RWPE1 (cell line): ENCODE measurements at regions not wholly inside any gene's neighbourhood (a gene's known extent, or its start where the extent isn't known, plus 50 kb on each side); places are given as distances from the start of the nearest gene placed in this dataset.
"Not testable (repeated sequence)": the region's sequence is repeated elsewhere in the genome, so short reads cannot be mapped to it uniquely, and the experiment has no call there.

Experiments
- CTCF ChIA-PET: fragments of 350-600 bp; sonication (Branson Sonifier 250); formaldehyde crosslinking; extraction: SDS; loops from one replicate; lab custom pipeline; 2021; lab: Yijun Ruan, JAX
- POLR2A ChIA-PET: fragments of 400-600 bp; formaldehyde crosslinking; extraction: SDS; loops from one replicate; lab custom pipeline; 2020; ENCODE audit warnings: antibody characterized with exemption; ENCODE audit not compliant: low non-redundant PET; lab: Yijun Ruan, JAX
- DNase-seq: peaks from one replicate; pipeline ENCODE4 v3.0.0; 2012; ENCODE audit warnings: low spot score
- H3K27ac ChIP-seq: fragments of 450-650 bp; 2 replicates; pipeline ENCODE4 v1.5.1; 2017
- CTCF ChIP-seq: fragments of 450-650 bp; conservative IDR thresholded peaks from 2 replicates; pipeline ENCODE4 v1.5.1; 2017; ENCODE audit warnings: low read depth, mild to moderate bottlenecking

DNA sequence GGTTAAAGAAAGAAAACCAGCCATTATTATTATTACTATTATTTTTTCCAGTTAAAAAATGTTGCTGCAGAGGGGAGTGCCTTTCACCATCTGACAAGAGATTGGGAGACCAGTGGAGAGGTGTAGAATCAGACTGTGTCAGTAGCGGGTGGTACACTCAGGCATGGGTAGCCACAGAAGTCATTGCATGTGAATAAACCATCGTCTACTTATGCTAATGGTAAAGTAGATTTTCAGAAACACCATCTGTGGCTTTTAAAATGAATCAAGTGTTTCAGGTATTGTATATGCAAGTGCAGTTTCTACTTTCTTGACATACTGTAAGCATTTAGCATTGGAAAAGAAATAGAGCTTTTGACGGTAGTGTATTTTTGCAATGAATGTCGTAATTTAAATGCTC, 131.5 kb upstream of the SP8 start:
- CTCF ChIA-PET = no interaction called here
- POLR2A ChIA-PET = no interaction called here
- DNase-seq = no peak
- H3K27ac ChIP-seq = no peak overlapping the region
- TF ChIP-seq CTCF = no peak

DNA sequence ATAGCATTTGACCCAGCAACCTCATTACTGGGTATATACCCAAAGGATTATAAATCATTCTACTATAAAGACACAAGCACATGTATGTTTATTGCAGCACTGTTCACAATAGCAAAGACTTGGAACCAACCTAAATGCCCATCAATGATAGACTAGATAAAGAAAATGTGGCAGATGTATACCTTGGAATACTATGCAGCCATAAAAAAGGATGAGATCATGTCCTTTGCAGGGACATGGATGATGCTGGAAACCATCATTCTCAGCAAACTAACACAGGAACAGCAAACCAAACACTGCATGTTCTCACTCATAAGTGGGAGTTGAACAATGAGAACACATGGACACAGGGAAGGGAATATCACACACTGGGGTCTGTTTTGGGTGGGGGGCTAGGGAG, 140.5 kb upstream of the SP8 start:
- DNase-seq, H3K27ac ChIP-seq, POLR2A ChIA-PET, CTCF ChIA-PET: not testable (repeated sequence)

DNA sequence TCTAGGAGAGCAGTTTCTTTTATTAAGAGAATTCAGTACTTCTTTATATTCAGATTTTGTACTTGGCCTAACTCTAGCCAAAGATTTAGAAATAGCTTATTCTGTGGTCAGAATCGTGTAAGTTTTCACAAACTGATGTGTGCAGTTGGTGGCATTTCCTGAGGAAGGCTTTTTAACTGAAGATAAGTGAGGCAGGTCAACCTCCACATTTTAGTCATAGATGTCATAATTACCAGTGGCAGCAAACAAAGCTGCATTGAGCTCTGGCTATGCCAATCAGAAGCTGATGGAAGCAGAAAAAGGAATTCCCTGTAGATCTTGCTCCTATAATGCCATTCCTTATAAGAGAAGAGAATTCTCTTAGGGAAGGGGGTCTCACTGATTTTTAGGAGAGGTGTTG, 141.3 kb upstream of the SP8 start:
- POLR2A ChIA-PET = no interaction called here
- no peak for TF ChIP-seq CTCF
- CTCF ChIA-PET = no interaction called here
- H3K27ac ChIP-seq = no peak overlapping the region
- no peak for DNase-seq

- DNase-seq = no peak
- H3K27ac ChIP-seq = no peak overlapping the region
- ChIA-PET CTCF (interaction anchor here (0.7 kb wide), 1 partner anchor 271 kb away, joined by 4 read pairs; no protein-coding TSS in a partner anchor), POLR2A (no interaction called here)
- TF ChIP-seq CTCF = no peak
Measured at GRCh38 chr7:20929199-20929598, 142.5 kb upstream of the SP8 start.

GRCh38 chr7:20931739-20932138, 145.1 kb upstream of the SP8 start:
- no peak for TF ChIP-seq CTCF
- no peak for DNase-seq
- ChIA-PET POLR2A (no interaction called here), CTCF (interaction anchor here (0.7 kb wide), 1 partner anchor 269 kb away, joined by 3 read pairs; no protein-coding TSS in a partner anchor)
- H3K27ac ChIP-seq = no peak overlapping the region

- POLR2A ChIA-PET = no interaction called here
- TF ChIP-seq CTCF = no peak
- no peak for DNase-seq
- H3K27ac ChIP-seq = no peak overlapping the region
- CTCF ChIA-PET = interaction anchor here (0.5 kb wide), 1 partner anchor 110 kb away, joined by 3 read pairs; no protein-coding TSS in a partner anchor
Measured at GRCh38 chr7:20932785-20933527, 146.3 kb upstream of the SP8 start.

DNA sequence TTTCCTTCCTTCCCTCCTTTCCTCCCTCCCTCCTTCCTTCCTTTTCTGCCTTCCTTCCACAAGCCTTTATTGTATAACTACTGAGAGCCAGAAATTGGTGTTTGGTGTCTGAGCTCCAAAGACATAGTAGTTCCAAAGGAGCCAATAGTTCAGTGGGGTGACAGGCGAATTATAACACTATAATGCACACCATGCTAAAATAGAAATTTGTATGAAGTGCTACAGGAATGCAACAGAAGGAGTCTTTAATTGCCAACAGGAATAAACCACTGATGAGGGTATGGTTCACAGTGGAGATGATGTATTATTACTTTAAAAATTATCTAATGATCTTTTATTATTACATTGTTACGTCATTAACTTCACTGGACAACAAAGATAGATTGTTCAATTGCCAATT, 158.8 kb upstream of the SP8 start:
- H3K27ac ChIP-seq = no peak overlapping the region
- TF ChIP-seq CTCF = no peak
- CTCF ChIA-PET = interaction anchor here (0.7 kb wide), 1 partner anchor 120 kb away, joined by 3 read pairs; no protein-coding TSS in a partner anchor
- DNase-seq = no peak
- POLR2A ChIA-PET = no interaction called here
